ENCODE measurements at regions not wholly inside any gene's neighbourhood (a gene's known extent, or its start where the extent isn't known, plus 50 kb on each side); places are given as distances from the start of the nearest gene placed in this dataset.

DNA sequence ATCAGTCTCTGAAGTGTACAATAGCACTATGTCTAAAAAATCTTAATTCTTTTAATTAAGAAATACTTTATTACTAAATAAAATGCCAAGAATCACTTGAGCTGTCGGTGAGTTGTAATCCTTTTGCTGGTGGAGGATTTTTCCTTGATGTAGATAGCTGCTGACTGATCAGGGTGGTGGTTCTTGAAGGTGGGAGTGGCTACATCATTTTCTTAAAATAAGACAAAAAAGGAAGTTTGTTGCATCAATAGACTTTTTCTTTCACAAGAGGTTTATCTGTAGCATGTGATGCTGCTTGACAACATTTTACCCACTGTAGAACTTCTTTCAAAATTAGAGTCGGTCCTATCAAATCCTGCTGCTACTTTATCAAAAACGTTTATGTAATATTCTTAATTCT lies 68.8 kb upstream of the ZC4H2 start:
- no peak for TF ChIP-seq POLR2A (IDR thresholded peaks at IDR 0.05; ENCODE audit: extremely low read depth, insufficient read length)
- TF ChIP-seq, protein P1, sequence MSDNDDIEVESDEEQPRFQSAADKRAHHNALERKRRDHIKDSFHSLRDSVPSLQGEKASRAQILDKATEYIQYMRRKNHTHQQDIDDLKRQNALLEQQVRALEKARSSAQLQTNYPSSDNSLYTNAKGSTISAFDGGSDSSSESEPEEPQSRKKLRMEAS (IDR thresholded peaks at IDR 0.05; ENCODE audit: low read depth, low read length), result no peak
